Fibroblast of lung (primary cell): ENCODE measurements at regions not wholly inside any gene's neighbourhood (a gene's known extent, or its start where the extent isn't known, plus 50 kb on each side); places are given as distances from the start of the nearest gene placed in this dataset.

ENCODE experiments used
- DNase-seq, 2 donors: peaks; one replicate each; pipeline versions ENCODE4 v3.0.0 to v3.0.0-alpha.2; 2010; ENCODE audit warnings: low read depth in 2 of 2
- H2AFZ ChIP-seq: 2 replicates; pipeline ENCODE4 v1.5.1; 2012; ENCODE audit warnings: low read length, control low read depth, inconsistent platforms
- H3K27ac ChIP-seq: 2 replicates; pipeline ENCODE4 v1.5.1; 2011; ENCODE audit warnings: low read length, control low read depth; ENCODE audit not compliant: insufficient read depth
- H3K27me3 ChIP-seq: 2 replicates; pipeline ENCODE4 v1.5.1; 2011; ENCODE audit warnings: mild to moderate bottlenecking, low read length; ENCODE audit not compliant: control insufficient read depth, insufficient read depth
- H3K36me3 ChIP-seq: 2 replicates; pipeline ENCODE4 v1.5.1; 2011; ENCODE audit warnings: low read length; ENCODE audit not compliant: control insufficient read depth, insufficient read depth
- H3K4me1 ChIP-seq: 2 replicates; pipeline ENCODE4 v1.5.1; 2011; ENCODE audit warnings: low read length; ENCODE audit not compliant: control insufficient read depth, insufficient read depth; ENCODE audit errors: extremely low read depth
- H3K4me2 ChIP-seq: 2 replicates; pipeline ENCODE4 v1.5.1; 2011; ENCODE audit warnings: low read length, control low read depth; ENCODE audit not compliant: insufficient read depth; ENCODE audit errors: extremely low read depth
- H3K4me3 ChIP-seq, 4 experiments: fragments of 200-600 bp in 1 of 4; sonication (generic) in 1 of 4; replicated peaks in 1 of 4; 2 replicates each; pipeline ENCODE4 v1.5.1; 2011 to 2016; ENCODE audit warnings: low read length in 4 of 4, low read depth in 3 of 4, mild to moderate bottlenecking in 3 of 4, control low read depth in 2 of 4, inconsistent platforms in 1 of 4, mixed read lengths in 1 of 4; ENCODE audit not compliant: insufficient read depth in 1 of 4; ENCODE audit errors: control extremely low read depth in 1 of 4
- H3K79me2 ChIP-seq: 2 replicates; pipeline ENCODE4 v1.5.1; 2012; ENCODE audit warnings: mild to moderate bottlenecking, low read length, inconsistent platforms; ENCODE audit not compliant: control insufficient read depth, insufficient read depth
- H3K9ac ChIP-seq: 2 replicates; pipeline ENCODE4 v1.5.1; 2011; ENCODE audit warnings: mild to moderate bottlenecking, low read length, control low read depth; ENCODE audit not compliant: insufficient read depth
- H3K9me3 ChIP-seq: 2 replicates; pipeline ENCODE4 v1.5.1; 2012; ENCODE audit warnings: low read depth, low read length; ENCODE audit not compliant: control insufficient read depth, insufficient read depth
- H4K20me1 ChIP-seq: 2 replicates; pipeline ENCODE4 v1.5.1; 2011; ENCODE audit warnings: low read length; ENCODE audit not compliant: control insufficient read depth, insufficient read depth; ENCODE audit errors: extremely low read depth
- CTCF ChIP-seq, 2 donors: IDR thresholded peaks in 1 of 2; conservative IDR thresholded peaks in 1 of 2; 1 replicate in 1 of 2; 2 replicates in 1 of 2; pipeline ENCODE4 v1.5.1; 2011 to 2012; ENCODE audit warnings: low read length in 2 of 2, control low read depth in 1 of 2, inconsistent platforms in 1 of 2, low read depth in 1 of 2, mild to moderate bottlenecking in 1 of 2
- EZH2 ChIP-seq: IDR thresholded peaks from 2 replicates; pipeline ENCODE4 v1.5.1; 2012; ENCODE audit warnings: low read length, control low read depth, mild to moderate bottlenecking; ENCODE audit errors: missing control alignments

- H3K9me3 ChIP-seq, result no peaks in the 10 kb centered on the region
- H3K4me3 ChIP-seq, result no peak overlapping the region
- no peak overlapping the region for H2AFZ ChIP-seq
Observed at GRCh38 chr9:119773823-119774222, 404.6 kb upstream of the BRINP1 start.

GRCh38 chr9:119771341-119771740 lies 402.1 kb upstream of the BRINP1 start:
- Histone ChIP-seq H3K36me3 (no peaks in the 10 kb centered on the region), H3K27ac (no peak overlapping the region), H3K79me2 (no peaks in the 10 kb centered on the region), H3K9me3 (no peaks in the 10 kb centered on the region), H4K20me1 (no peaks in the 10 kb centered on the region), H3K9ac (no peak overlapping the region), H3K27me3 (no peaks in the 10 kb centered on the region), H3K4me3 (no peak overlapping the region), H3K4me1 (no peaks in the 10 kb centered on the region), H2AFZ (no peak overlapping the region), H3K4me2 (no peak overlapping the region)
- DNase-seq, result no peak
- TF ChIP-seq CTCF (conservative IDR thresholded peaks at IDR 0.05 in 1 of 2, IDR thresholded peaks at IDR 0.05 in 1 of 2; ENCODE audit: low read depth in 1 of 2, low read length in 2 of 2) (no peak), EZH2 (no peak)

More at GRCh38 chr9:119773823-119774222, 404.6 kb upstream of the BRINP1 start:
- no peak overlapping the region for H3K4me2 ChIP-seq
- H4K20me1 ChIP-seq, result no peaks in the 10 kb centered on the region
- no peaks in the 10 kb centered on the region for H3K27me3 ChIP-seq
- no peak for TF ChIP-seq EZH2
- no peak for TF ChIP-seq CTCF (conservative IDR thresholded peaks at IDR 0.05 in 1 of 2, IDR thresholded peaks at IDR 0.05 in 1 of 2; ENCODE audit: low read depth in 1 of 2, low read length in 2 of 2)
- no peaks in the 10 kb centered on the region for H3K79me2 ChIP-seq
- H3K36me3 ChIP-seq, result no peaks in the 10 kb centered on the region
- H3K4me1 ChIP-seq, result no peaks in the 10 kb centered on the region
- no peak overlapping the region for H3K27ac ChIP-seq
- no peak overlapping the region for H3K9ac ChIP-seq
- DNase-seq, result no peak

GRCh38 chr9:119768266-119768665 lies 399.0 kb upstream of the BRINP1 start:
- Histone ChIP-seq H3K4me3 (no peak overlapping the region), H4K20me1 (no peaks in the 10 kb centered on the region), H3K4me1 (no peaks in the 10 kb centered on the region), H3K4me2 (no peak overlapping the region), H2AFZ (no peak overlapping the region), H3K27ac (no peak overlapping the region), H3K9me3 (no peaks in the 10 kb centered on the region), H3K36me3 (no peaks in the 10 kb centered on the region), H3K27me3 (no peaks in the 10 kb centered on the region), H3K79me2 (no peaks in the 10 kb centered on the region), H3K9ac (no peak overlapping the region)
- TF ChIP-seq CTCF (conservative IDR thresholded peaks at IDR 0.05 in 1 of 2, IDR thresholded peaks at IDR 0.05 in 1 of 2; ENCODE audit: low read depth in 1 of 2, low read length in 2 of 2) (no peak), EZH2 (no peak)
- DNase-seq, result no peak
